HG03139 (cell line): ENCODE measurements at regions not wholly inside any gene's neighbourhood (a gene's known extent, or its start where the extent isn't known, plus 50 kb on each side); places are given as distances from the start of the nearest gene placed in this dataset.

ENCODE experiments used
- ATAC-seq: cut with Tn5 transposase; IDR thresholded peaks from one replicate; pipeline ENCODE4 v1.9.1; 2021; ENCODE audit not compliant: unreplicated experiment

DNA sequence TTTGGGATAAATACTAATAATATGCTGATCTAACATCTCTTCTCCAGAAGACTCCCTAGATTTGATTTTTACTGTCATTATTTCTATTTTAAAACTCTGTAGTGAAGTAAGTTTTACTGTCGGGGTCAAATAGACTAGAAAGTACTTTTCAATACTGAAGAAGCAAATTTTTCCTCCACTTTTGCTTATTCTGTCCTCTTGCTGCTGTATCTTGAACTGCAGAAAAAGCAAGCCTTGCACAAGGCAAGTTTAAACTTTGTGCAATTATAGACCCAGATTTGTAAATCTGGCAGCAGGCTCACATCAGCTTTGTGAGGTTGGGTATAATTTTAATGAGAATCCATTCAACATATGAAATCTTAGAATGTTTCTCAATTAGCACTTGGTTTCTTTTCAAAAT, 151.1 kb upstream of the ETS2 start:
- ATAC-seq = no peak

DNA sequence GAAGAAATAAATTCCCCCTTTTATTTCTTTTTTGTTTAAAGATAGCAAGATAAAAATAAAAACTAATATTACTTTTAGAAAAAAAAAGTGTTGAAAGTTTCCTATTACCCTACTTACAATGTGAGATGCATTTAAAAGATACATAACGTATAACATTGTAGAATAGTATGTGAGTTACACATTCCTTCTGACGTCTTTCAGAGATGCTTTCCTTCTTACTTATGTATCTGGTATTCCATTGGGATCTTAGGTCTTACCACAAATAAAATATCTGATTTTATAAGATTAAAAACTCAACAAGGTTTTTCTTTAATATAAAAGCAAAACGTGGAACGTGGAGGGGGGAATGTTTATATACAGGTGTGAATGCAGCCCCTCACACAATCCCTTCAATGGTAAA, 147.2 kb upstream of the ETS2 start:
- ATAC-seq = no peak

DNA sequence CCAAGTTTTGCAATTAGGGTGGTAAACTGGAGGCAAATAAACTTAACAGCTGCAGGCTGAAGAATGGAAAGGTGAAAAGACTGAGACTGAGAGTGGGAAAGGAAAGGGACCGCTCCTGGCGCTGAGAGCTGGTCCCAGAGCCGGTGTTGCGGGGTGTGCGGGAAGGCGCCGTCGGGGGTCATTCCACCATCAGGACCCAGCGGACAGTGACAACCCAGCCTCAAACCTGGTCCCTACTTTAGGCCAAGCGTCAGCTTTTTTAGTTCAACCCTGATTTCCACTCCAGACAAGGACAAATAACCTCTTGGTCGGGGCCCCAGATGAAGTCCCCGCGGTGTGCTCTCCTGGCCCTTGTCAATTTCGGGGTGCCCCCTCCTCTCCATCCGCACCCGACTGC, 145.8 kb upstream of the ETS2 start:
- no peak for ATAC-seq

DNA sequence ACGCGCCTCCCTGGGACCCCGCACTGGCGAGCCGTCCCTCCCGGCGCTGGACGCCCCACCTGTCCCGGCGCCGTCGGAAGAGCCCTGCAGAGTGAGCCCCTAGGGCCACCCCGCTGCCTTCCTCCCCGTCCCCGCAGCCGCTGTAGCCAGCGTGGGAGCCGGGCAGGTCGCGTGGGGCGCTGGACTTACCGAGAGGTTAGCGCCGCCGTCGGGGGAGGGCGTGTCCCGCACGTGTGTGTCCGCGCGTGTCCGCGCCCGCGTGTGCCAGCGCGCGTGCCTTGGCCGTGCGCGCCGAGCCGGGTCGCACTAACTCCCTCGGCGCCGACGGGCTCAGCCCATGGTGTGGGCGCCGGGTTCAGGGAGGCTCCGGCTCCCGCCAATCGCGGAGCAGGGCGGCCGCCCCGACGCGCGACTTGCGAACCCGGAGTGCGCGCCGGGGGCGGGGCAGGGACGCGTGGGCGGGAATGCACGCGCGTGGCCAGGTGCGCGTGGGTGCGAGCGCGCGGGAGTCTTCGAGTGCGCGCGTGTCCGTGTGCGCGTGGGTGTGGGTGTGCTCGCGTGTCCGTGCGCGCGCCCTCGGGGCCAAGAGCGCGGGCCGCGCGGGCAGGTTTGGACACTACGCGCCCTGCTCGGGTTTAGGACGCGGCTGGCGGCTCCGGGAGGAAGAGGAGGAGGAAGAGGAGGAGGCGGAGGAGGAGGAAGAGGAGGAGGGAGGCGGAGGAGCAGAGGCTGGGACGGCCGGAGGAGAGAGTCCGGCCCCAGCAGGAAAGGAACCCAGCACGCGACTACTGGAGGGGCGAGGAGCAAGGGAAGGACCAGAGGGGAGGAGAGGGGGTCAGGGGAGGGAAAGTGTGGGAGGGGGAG, 145.2 kb upstream of the ETS2 start:
- ATAC-seq = no peak

DNA sequence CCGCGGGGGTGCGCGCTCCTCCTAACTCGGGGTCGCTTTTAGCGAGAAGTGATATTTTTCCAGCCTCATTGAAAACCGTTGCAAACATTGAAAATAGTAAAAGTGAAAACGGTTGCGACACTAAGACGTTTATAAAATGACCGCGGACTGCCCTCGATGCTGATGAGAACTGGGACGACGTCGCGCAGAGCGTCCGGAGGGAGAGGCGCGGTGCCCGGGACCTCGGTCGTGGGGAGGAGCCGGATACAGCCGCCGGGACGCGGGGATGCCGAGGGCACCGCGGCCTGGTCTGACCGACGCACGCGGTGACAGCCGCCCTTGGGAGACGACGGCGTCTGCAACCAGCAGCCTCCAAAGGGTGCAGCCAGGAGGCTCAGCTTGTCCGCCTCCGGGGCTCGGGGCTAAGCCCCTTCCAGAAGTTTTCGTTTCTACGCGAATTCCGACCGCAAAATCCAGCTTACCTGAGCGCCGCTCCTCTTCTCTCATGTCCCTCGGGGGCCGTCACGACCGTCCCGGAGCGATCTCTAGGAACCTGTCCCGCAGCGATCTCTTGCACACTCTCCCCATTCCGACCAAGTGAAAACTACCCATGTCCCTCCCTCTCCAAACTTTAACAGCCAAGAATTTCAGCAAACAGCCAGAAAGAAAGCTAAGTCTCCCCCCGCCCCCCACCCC, 144.4 kb upstream of the ETS2 start:
- ATAC-seq = no peak

DNA sequence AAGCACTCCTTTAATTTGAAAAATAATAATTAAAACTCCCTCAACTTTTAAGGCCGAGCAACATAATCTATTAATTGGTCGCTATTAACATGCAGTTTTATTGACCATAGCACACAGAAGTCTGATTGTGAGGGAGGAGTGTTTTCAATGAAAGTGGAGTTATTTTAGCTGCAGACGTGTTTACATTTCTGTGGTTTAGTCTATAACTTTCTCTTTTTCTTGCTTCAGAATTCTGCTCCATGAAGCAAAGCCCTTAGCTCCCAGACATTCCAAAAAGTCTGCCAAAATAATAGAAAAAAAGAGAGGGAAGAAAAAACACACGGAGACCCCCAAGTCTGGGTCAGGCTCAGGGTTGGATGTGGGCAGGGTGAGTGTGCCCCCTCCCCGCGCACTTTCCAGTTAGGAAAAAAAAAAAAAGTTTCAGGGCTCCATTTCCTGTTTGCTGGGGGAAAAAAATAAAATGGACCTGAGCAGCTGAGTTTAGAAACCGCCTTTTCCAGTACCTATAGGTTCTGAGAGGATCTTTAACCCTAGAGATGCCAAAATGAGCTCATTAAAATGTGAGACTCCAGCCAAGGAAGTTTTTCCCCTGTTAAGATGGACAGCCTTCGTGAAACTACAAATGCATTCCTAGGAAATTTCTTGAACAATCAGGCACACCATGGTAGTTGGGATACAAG, 143.7 kb upstream of the ETS2 start:
- ATAC-seq = no peak

DNA sequence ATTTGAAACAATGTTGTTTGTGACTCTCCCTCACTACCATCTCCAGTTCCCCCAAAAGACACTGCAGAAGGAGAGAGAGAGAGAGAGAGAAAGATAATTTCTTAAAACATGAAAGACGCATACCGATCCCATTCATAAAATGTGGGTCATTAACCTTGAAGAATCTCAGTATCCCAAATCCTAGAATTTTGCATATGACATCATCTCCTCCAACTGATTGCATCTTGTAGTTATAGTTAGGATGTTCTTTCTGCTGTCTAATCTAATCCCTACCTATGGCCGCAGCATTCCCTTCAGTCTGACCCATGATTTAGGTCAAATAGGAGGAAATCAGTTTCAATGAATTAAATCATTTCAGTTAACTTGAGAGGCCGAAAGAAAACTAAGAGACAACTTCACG, 142.4 kb upstream of the ETS2 start:
- no peak for ATAC-seq

DNA sequence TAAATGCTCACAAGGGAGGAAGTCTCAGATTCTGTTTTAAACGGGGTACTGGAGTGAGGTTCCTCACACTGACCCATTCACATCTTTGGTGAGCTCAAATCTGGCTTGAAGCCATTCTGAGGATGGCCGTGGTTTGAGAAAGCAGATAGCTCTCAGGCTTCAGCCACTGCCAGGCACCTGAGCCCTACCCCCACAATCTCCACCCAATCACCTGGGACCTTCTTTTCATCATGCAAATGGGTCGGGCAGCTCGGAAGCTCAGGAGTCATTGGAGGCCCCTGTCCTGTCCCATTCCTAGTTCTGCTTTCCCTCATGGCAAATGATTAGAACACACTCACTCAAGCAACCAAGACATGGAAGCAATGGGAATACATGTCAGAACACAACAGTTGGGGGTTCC, 141.4 kb upstream of the ETS2 start:
- no peak for ATAC-seq

DNA sequence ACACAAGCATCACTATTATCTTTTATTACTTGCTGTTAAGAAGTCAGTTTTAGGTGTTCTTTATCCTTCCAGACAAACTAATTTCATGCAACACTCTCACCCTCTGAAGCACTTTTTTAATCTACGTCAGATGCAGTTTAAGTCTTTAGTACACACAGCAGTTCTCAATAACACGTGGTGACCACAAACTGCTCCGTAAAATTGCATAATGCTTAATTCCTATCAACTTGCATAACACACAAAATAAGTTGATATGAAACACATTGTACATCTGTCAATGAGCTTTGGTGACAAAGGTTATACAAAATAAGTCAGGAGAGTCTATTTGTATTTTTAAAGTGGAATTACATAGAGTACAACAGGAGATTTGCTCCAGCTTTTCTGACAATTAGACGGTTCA, 140.9 kb upstream of the ETS2 start:
- no peak for ATAC-seq

DNA sequence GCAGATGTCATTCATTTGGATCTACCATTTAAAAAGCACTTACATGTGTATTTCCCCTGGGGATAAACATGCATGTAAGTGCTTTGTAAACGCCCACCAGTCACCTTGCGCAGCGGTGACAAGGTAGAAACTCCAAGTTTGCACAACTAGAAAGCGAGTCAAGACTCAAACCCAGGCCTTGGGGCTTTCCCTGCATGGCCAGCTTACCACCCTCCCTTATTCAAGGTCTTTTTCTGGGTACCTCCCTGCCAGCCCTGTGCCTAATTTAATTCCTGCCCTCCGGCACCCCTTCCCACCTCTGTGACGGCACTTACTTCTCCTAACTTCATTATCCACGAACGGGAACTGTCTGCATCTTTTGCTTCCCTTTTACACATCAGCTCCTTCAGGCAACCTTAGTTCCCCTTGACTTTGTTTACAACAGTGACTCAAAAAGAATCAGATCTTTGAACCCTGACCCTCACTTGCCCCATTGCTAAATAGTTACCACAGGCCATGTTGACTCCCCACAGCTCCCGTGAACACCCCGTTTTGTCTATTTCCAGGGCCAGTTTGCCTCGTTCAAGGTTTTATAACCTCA, 138.3 kb upstream of the ETS2 start:
- no peak for ATAC-seq

DNA sequence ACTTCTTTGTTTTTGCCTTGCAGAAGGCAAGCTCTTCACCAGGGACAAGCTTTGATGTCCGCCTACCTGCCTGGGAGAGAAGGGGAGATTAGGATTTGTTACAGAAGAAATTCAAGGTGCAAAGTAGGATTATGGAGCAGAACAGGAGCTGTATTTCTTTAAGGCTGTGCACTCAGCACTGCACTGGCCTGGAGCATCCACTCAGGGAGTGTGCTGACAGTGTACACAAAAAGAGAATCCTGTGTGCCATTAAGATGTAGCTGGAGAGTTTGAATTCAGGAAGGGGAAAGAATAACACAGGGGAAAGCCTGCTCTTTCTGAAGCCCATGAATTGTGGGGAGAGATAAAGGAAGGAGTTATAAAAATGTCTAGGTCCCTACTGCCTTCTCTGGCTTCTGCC, 137.7 kb upstream of the ETS2 start:
- no peak for ATAC-seq

DNA sequence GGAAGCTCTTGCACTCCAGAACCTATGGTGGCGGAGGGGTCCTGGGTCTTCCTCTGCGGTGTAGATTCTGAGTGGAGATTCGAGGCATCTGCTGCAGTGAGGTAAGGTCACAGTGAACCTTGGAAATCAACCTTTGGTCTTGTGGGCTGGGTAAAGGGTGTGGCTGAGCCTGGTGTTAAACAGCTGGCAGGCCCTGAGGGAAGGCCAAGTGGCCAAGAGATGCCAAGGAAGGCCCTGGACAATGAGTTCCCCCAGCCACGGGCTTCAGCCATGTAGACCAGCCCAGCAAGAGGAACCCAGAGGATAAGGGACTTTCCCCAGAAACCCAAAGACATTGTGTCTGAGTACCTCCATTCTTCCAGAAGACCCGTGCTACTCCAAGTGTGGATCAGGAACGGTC, 137.2 kb upstream of the ETS2 start:
- ATAC-seq = no peak

DNA sequence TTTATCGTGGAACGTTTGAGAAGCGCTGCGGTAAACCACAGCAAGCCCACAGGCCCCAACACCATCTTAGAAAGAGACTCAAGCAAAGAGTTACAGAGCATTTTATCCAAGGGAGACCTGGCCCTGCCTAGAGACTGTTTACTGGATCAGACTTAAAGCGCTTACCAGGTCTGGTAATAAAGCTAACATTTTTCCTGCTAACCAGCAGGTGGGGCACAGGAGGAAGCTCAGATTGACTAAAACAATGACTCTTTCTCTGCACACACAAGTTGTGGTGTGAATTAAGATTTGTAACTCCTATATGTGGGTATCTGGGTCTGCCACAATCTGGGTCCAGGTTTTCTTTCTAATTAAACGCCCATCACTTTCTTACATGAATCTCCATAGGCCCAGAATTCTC, 136.5 kb upstream of the ETS2 start:
- no peak for ATAC-seq

DNA sequence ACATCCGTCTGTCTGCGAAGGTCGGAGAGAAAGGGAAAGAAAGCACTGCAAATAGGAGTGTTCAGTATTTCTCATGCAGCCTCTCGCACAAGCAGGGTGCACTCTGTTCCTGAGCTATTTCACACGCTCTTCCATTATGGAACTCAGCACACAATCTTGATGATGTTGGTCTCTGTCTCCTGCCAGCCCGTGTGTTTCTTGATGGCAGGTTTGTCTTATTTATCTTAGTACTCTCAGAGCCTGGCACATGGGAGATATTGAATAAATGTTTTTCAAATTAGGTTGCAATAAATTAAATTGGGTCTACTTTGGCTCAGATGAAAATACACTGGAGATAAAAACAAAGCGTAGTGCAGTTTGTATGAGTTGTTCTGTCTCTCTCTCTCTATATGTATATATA, 134.9 kb upstream of the ETS2 start:
- no peak for ATAC-seq

DNA sequence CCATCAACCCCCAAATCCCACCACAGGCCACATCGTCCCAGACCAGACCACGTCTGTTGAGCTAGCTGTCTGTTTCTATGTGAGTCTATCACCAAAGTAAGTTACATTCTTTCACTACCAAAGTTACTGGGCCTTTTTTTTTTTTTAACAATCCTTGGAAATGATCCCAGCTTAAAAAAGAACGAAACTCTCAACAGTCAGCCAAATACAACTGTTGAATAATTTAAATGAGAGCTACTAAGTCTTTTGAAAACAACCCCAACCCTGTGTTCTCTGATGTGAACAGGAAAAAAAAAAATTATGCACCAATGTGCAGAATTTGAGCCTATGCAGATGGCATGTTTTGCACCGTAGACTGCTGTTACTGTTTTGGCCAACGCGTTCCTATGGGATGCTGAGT, 134.0 kb upstream of the ETS2 start:
- ATAC-seq = no peak

DNA sequence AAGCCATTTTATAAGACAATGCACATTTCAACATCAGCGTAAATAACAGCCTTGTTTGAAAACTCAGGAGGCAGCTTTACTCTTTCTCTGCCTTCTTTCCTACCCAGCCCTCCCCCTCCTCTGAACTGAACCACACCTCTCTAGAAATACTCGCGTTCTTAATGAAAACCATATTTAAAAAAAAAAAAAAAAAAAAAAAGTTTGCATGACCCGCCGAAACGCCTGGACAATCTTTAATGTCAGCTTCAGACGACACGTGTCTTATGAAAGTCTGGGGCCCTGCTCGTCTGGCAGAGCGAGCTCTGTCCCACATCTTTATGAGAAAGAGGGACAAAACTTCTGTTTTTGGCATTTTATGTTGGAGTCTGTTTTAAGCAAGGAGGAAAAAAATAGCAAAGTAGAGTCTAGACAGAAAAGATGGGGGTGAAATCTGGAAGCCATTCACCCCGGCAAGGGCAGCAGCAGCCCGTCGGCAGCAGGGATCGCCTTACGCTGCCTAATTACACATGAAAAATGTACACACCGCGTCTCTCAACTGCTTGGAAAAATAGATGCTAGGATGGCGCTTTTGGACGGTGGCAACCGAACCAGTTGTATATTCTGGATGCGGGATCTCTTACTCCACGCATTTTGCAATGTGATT, 130.4 kb upstream of the ETS2 start:
- ATAC-seq = no peak

DNA sequence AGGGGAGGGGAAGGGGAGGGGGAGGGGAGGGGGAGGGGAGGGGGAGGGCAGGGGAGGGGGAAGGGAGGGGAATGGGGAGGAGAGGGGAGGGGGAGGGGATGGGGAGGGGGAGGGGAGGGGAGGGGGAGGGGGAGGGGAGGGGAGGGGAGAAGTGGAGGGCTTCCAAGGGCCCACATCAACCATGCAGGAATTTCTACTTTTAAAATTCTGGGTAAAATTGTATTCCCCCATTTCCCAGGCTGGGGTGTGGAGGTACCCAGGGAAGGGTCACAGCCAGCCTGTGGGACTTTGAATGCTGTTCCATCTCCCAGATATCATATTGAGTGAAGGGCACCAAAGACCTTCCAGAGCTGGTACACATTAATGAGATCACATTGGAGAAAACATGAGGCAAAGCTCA, 126.9 kb upstream of the ETS2 start:
- ATAC-seq = no peak

DNA sequence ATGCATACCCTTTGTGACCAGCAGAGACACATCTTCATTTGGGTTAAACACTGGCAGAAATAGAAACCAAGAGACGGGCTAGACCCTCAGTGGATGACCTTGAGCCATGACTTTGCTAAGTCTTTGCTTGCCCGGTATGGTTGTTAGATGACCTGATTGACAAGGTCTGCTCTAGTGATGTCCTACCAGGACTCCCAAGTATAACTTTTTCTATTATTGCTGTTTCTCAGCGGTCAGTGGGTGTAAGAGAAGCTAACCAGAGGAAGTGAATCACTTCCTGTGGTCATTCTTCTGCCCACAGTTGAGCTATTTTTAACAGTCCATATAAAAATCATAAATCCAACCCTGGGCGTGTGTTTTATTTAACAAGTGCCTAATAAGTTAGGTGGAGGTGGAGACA, 126.2 kb upstream of the ETS2 start:
- peak; percentile 52 for ATAC-seq

DNA sequence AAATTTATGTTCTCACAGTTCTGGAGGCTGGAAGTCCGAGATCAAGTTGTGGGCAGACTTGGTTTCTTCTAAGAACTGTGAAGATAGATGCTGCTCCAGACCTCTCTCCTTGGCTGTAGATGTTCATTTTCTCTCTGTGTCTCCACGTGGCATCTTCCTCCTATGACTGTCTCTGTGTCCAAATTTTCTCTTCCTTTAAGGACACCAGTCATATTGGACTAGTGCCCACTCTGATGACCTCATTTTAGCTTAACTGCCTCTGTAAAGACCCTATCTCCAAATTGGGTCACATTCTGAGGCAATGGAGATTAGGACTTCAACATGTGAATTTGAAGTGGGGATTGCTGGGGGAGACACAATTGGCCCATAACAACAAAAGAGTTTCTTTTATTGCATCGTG, 125.3 kb upstream of the ETS2 start:
- ATAC-seq = no peak

DNA sequence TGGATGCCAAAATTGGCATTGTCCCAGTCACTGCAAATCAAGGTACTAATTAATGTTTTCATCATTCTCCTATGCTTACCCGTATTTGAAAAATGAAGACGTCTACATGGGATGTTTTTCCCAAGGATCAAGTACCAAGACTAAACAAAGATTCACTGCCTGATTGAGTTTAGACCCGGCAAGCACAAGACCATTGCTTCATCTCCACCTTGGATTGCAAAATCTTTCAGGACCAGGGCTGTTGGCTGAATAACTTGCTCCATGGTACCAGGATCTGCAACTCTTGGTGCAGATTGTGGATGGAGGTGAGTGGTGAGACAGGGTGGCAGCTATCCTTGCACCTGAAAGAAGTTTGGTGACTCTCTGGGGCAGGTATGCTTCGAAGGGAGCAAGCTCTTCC, 122.5 kb upstream of the ETS2 start:
- ATAC-seq = no peak

DNA sequence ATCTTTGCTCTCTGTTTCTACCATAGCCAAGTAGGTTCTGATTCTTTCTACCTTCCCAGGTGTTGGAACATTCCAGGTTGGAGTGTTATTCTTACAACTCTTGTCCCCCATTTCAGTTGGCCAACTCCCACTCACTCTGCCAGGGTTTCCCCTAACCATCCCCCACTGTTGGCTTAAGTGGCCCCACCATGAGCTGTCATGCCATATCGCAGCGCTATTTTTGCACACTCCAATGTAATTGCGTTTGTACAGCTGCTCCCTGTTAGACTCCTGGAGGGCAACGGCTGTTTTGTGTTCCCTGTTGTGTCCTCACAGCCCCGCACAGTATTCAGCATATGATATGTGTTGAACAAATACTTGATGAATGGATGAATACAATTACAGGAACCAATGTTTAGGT, 117.7 kb upstream of the ETS2 start:
- no peak for ATAC-seq
